IMR-90 (cell line): ENCODE measurements at regions not wholly inside any gene's neighbourhood (a gene's known extent, or its start where the extent isn't known, plus 50 kb on each side); places are given as distances from the start of the nearest gene placed in this dataset.
A peak's percentile ranks its signal among the peaks of the same experiment; 100 is the strongest.

Experiments
- ATAC-seq: fragments of 200-7000 bp; cut with Tn5 transposase; 2 replicates; pipeline ENCODE4 v1.9.1; 2020; ENCODE audit warnings: low read depth, mild to moderate bottlenecking, moderate library complexity
- BruUV-seq: library from RNA; stranded (reverse); fragments of 400-500 nt; replicated peaks from 2 replicates; lab custom pipeline; 2021; lab: Mats Ljungman, UMichigan
- CTCF ChIA-PET: fragments of 300-600 bp; formaldehyde crosslinking; extraction: SDS; loops from one replicate; lab custom pipeline; 2021; ENCODE audit warnings: antibody characterized with exemption; lab: Yijun Ruan, JAX
- POLR2A ChIA-PET: fragments of 300-600 bp; sonication (Branson Sonifier 250); formaldehyde crosslinking; loops from one replicate; lab custom pipeline; 2022; ENCODE audit warnings: antibody characterized with exemption; ENCODE audit not compliant: unreplicated experiment; lab: Charles Lee
- DNase-seq: peaks from one replicate; pipeline ENCODE4 v3.0.0; 2013
- H2AFZ ChIP-seq: replicated peaks from 2 replicates; pipeline ENCODE3; 2013; ENCODE audit warnings: low read length, mild to moderate bottlenecking; ENCODE audit not compliant: poor library complexity
- H2AK5ac ChIP-seq: 2 replicates; pipeline ENCODE4 v1.6.1; 2013; ENCODE audit warnings: low read depth, low read length, inconsistent platforms
- H2AK9ac ChIP-seq: replicated peaks from 2 replicates; pipeline ENCODE3; 2013; ENCODE audit warnings: mild to moderate bottlenecking, low read depth, low read length, moderate library complexity; ENCODE audit not compliant: poor library complexity
- H2BK120ac ChIP-seq: 2 replicates; pipeline ENCODE4 v1.6.1; 2013; ENCODE audit warnings: low read depth, low read length, inconsistent platforms
- H2BK15ac ChIP-seq: 3 replicates; pipeline ENCODE4 v1.6.1; 2013; ENCODE audit warnings: low read depth, low read length, inconsistent platforms
- H2BK20ac ChIP-seq: 2 replicates; pipeline ENCODE4 v1.6.1; 2013; ENCODE audit warnings: low read depth, mild to moderate bottlenecking, inconsistent platforms, low read length, moderate library complexity
- H2BK5ac ChIP-seq: 2 replicates; pipeline ENCODE4 v1.6.1; 2013; ENCODE audit warnings: mild to moderate bottlenecking, low read depth, low read length, inconsistent platforms; ENCODE audit not compliant: poor library complexity, severe bottlenecking
- H3K14ac ChIP-seq: replicated peaks from 2 replicates; pipeline ENCODE4 v1.6.1; 2013; ENCODE audit warnings: low read depth, low read length, inconsistent platforms
- H3K18ac ChIP-seq: 2 replicates; pipeline ENCODE4 v1.6.1; 2013; ENCODE audit warnings: low read depth, low read length, control low read depth
- H3K23ac ChIP-seq: 2 replicates; pipeline ENCODE4 v1.6.1; 2013; ENCODE audit warnings: low read depth, low read length, inconsistent platforms
- H3K27ac ChIP-seq: 2 replicates; pipeline ENCODE4 v1.5.1; 2013; ENCODE audit warnings: mild to moderate bottlenecking, control low read depth, low read length; ENCODE audit not compliant: insufficient read depth
- H3K27me3 ChIP-seq: 2 replicates; pipeline ENCODE4 v1.6.1; 2013; ENCODE audit warnings: low read length; ENCODE audit not compliant: control insufficient read depth, insufficient read depth
- H3K36me3 ChIP-seq: 2 replicates; pipeline ENCODE4 v1.6.1; 2013; ENCODE audit warnings: low read length, mixed read lengths; ENCODE audit not compliant: control insufficient read depth, insufficient read depth
- H3K4ac ChIP-seq: 2 replicates; pipeline ENCODE4 v1.6.1; 2013; ENCODE audit warnings: low read depth, low read length, inconsistent platforms
- H3K4me1 ChIP-seq: 2 replicates; pipeline ENCODE4 v1.6.1; 2013; ENCODE audit warnings: low read length, mixed read lengths; ENCODE audit not compliant: control insufficient read depth, insufficient read depth
- H3K4me2 ChIP-seq: 2 replicates; pipeline ENCODE4 v1.6.1; 2013; ENCODE audit warnings: low read depth, mild to moderate bottlenecking, control low read depth, low read length, moderate library complexity
- H3K4me3 ChIP-seq: 2 replicates; pipeline ENCODE4 v1.5.1; 2013; ENCODE audit warnings: low read depth, mild to moderate bottlenecking, control low read depth, low read length, moderate library complexity; ENCODE audit not compliant: insufficient read depth
- H3K56ac ChIP-seq: 2 replicates; pipeline ENCODE4 v1.6.1; 2013; ENCODE audit warnings: low read length, inconsistent platforms; ENCODE audit not compliant: insufficient read depth; ENCODE audit errors: extremely low read depth
- H3K79me1 ChIP-seq, 2 experiments: 2 replicates each; pipeline ENCODE4 v1.6.1; 2013; ENCODE audit warnings: low read length in 2 of 2, inconsistent platforms in 1 of 2, low read depth in 1 of 2
- H3K9ac ChIP-seq: 2 replicates; pipeline ENCODE4 v1.6.1; 2013; ENCODE audit warnings: low read depth, low read length, control low read depth
- H3K9me1 ChIP-seq: 2 replicates; pipeline ENCODE4 v1.6.1; 2013; ENCODE audit warnings: low read length, inconsistent platforms; ENCODE audit not compliant: insufficient read depth
- H3K9me3 ChIP-seq: 2 replicates; pipeline ENCODE4 v1.6.1; 2013; ENCODE audit warnings: low read length; ENCODE audit not compliant: control insufficient read depth, insufficient read depth
- H4K20me1 ChIP-seq: 2 replicates; pipeline ENCODE4 v1.6.1; 2013; ENCODE audit warnings: low read length, inconsistent platforms; ENCODE audit not compliant: insufficient read depth
- H4K5ac ChIP-seq: 2 replicates; pipeline ENCODE4 v1.6.1; 2013; ENCODE audit warnings: mild to moderate bottlenecking, low read depth, low read length, control low read depth
- H4K8ac ChIP-seq, 2 experiments: 2 replicates each; pipeline ENCODE4 v1.6.1; 2013; ENCODE audit warnings: low read depth in 2 of 2, low read length in 2 of 2, control low read depth in 1 of 2, inconsistent platforms in 1 of 2
- H4K91ac ChIP-seq: 2 replicates; pipeline ENCODE4 v1.6.1; 2013; ENCODE audit warnings: low read depth, low read length, inconsistent platforms; ENCODE audit not compliant: insufficient read depth
- CHD1 ChIP-seq: IDR thresholded peaks from 2 replicates; pipeline ENCODE4 v1.6.1; 2012; ENCODE audit warnings: low read depth, low read length, improper control_type of control experiment
- MAZ ChIP-seq: IDR thresholded peaks from 2 replicates; pipeline ENCODE4 v1.6.1; 2012; ENCODE audit warnings: low read depth, mild to moderate bottlenecking, low read length, improper control_type of control experiment, moderate library complexity, borderline replicate concordance
- RAD21 ChIP-seq: IDR thresholded peaks from 2 replicates; pipeline ENCODE4 v1.6.1; 2012; ENCODE audit warnings: low read length, improper control_type of control experiment
- WGBS, 2 experiments: methylation state at CpG; one replicate each; pipeline versions ENCODE4 v1.1.5 to v1.1.7; 2013; ENCODE audit warnings: missing lambda C conversion rate in 2 of 2; ENCODE audit not compliant: insufficient read length in 1 of 2; ENCODE audit errors: extremely low coverage in 2 of 2; 5-methylcytosine and 5-hydroxymethylcytosine counted together
- dilution Hi-C: fragments of 300-500 bp; cut with HindIII; formaldehyde crosslinking; loops from one replicate; pipeline ENCODE4 v1.14.3; 2018; ENCODE audit warnings: low sequenced_read_pairs; ENCODE audit not compliant: unreplicated experiment
- in situ Hi-C: fragments of 300-500 bp; cut with MboI; formaldehyde crosslinking; loops from 3 replicates; pipeline ENCODE4 v1.14.3; 2019; ENCODE audit warnings: low sequenced_read_pairs, inconsistent platforms, mixed read lengths
- intact Hi-C: fragments of 100-400 bp; cut with micrococcal nuclease; formaldehyde crosslinking; loops from 2 replicates; pipeline ENCODE4 v1.10.0; 2022

- no peak for TF ChIP-seq RAD21
- no peak for TF ChIP-seq MAZ
- no peak for TF ChIP-seq CHD1
- dilution Hi-C loops (no loop called here), intact Hi-C loops (no loop called here), in situ Hi-C loops (no loop called here)
- H3K4ac ChIP-seq = no peak overlapping the region
- ATAC-seq (peak; percentile 53), DNase-seq (no peak)
- no peak overlapping the region for H2AK9ac ChIP-seq
- no peaks in the 10 kb centered on the region for H4K20me1 ChIP-seq
- no peak overlapping the region for H2AK5ac ChIP-seq
- H3K36me3 ChIP-seq = no peaks in the 10 kb centered on the region
- no peak overlapping the region for H3K4me3 ChIP-seq
- no peak overlapping the region for H2BK5ac ChIP-seq
- no peaks in the 10 kb centered on the region for H3K9me3 ChIP-seq
- H4K91ac ChIP-seq = no peak overlapping the region
- no peak overlapping the region for H3K56ac ChIP-seq
- no peak overlapping the region for H2AFZ ChIP-seq
- ChIA-PET CTCF (no interaction called here), POLR2A (no interaction called here)
- H3K23ac ChIP-seq = no peak overlapping the region
- 69% methylated on average over 2 of the region's 3 CpGs; no CpG with 5 or more reads in 1 of the 2 experiments for WGBS, 2 experiments
- H3K9ac ChIP-seq = no peak overlapping the region
- peaks cover 3% of the 10 kb centered on the region; the same call in 1 of the 2 replicates for H3K4me1 ChIP-seq
- no peak overlapping the region for H3K27ac ChIP-seq
- no peaks in the 10 kb centered on the region for H3K79me1 ChIP-seq
- H3K4me2 ChIP-seq = peak overlapping the region; percentile 49; the same call in 1 of the 2 replicates
- H3K18ac ChIP-seq = peak overlapping the region; percentile 81; the same call in 1 of the 2 replicates
- H2BK120ac ChIP-seq = peak overlapping the region; percentile 47
- H3K9me1 ChIP-seq = no peaks in the 10 kb centered on the region
- BruUV-seq = no TSS peak
- H4K5ac ChIP-seq = peak overlapping the region; percentile 43; the same call in 1 of the 2 replicates
- H2BK20ac ChIP-seq = peak overlapping the region; percentile 32
- H3K14ac ChIP-seq = no peak overlapping the region
- no peak overlapping the region for H2BK15ac ChIP-seq
- no peaks in the 10 kb centered on the region for H3K27me3 ChIP-seq
- H4K8ac ChIP-seq = peak overlapping the region in 1 of 2 experiments; percentile 30; a peak in 1 of 4 replicates
Observed at GRCh38 chr9:78879324-78880100, 582.6 kb downstream of the PSAT1 start.
